Smooth muscle cell (in vitro differentiated cells): ENCODE measurements at regions not wholly inside any gene's neighbourhood (a gene's known extent, or its start where the extent isn't known, plus 50 kb on each side); places are given as distances from the start of the nearest gene placed in this dataset.

Experiments
- DNase-seq: peaks from one replicate; lab custom pipeline; 2025; ENCODE audit not compliant: unreplicated experiment; lab: John Stamatoyannopoulos, UW
- H2AFZ ChIP-seq: fragments of 200-600 bp; sonication (generic); 2 replicates; pipeline ENCODE4 v1.6.0; 2016; ENCODE audit warnings: antibody characterized with exemption, low read depth, mild to moderate bottlenecking
- H3F3A ChIP-seq: fragments of 200-600 bp; sonication (generic); 2 replicates; pipeline ENCODE4 v1.6.0; 2017; ENCODE audit warnings: antibody characterized with exemption, low read depth
- H3K27ac ChIP-seq: fragments of 200-600 bp; sonication (generic); 2 replicates; pipeline ENCODE4 v1.5.1; 2016; ENCODE audit warnings: low read depth, mild to moderate bottlenecking
- H3K27me3 ChIP-seq: fragments of 200-600 bp; sonication (generic); 2 replicates; pipeline ENCODE4 v1.6.1; 2016; ENCODE audit warnings: low read depth, mild to moderate bottlenecking
- H3K36me3 ChIP-seq: fragments of 200-600 bp; sonication (generic); 2 replicates; pipeline ENCODE4 v1.5.1; 2016; ENCODE audit warnings: low read depth
- H3K4me1 ChIP-seq: fragments of 200-600 bp; sonication (generic); 2 replicates; pipeline ENCODE4 v1.5.1; 2016; ENCODE audit warnings: low read depth
- H3K4me2 ChIP-seq: fragments of 200-600 bp; sonication (generic); 2 replicates; pipeline ENCODE4 v1.6.0; 2016; ENCODE audit warnings: mild to moderate bottlenecking
- H3K4me3 ChIP-seq: fragments of 200-600 bp; sonication (generic); 2 replicates; pipeline ENCODE4 v1.5.1; 2016; ENCODE audit warnings: mild to moderate bottlenecking
- H3K79me2 ChIP-seq: fragments of 200-600 bp; sonication (generic); 2 replicates; pipeline ENCODE4 v1.6.0; 2016; ENCODE audit warnings: low read depth, mild to moderate bottlenecking
- H3K9ac ChIP-seq: fragments of 200-600 bp; sonication (generic); 2 replicates; pipeline ENCODE4 v1.6.0; 2016; ENCODE audit warnings: low read depth
- H3K9me3 ChIP-seq: fragments of 200-600 bp; sonication (generic); replicated peaks from 2 replicates; pipeline ENCODE4 v1.5.1; 2016; ENCODE audit warnings: low read depth
- H4K20me1 ChIP-seq: fragments of 200-600 bp; sonication (generic); 2 replicates; pipeline ENCODE4 v1.6.0; 2016; ENCODE audit warnings: low read depth
- WGBS: methylation state at CpG from one replicate; pipeline ENCODE4 v1.1.7; 2016; ENCODE audit warnings: low lambda C conversion rate; 5-methylcytosine and 5-hydroxymethylcytosine counted together
- TF ChIP-seq, protein P1 (sequence below): fragments of 200-600 bp; sonication (generic); IDR thresholded peaks from 2 replicates; pipeline ENCODE4 v1.5.1; 2017; ENCODE audit warnings: borderline replicate concordance, mild to moderate bottlenecking, antibody characterized with exemption; ENCODE audit not compliant: insufficient read depth, poor library complexity, severe bottlenecking

GRCh38 chr1:38489844-38490270 lies 369.7 kb downstream of the RRAGC start:
- Histone ChIP-seq H4K20me1 (no peaks in the 10 kb centered on the region), H3K27me3 (peaks cover 22% of the 10 kb centered on the region), H3F3A (no peaks in the 10 kb centered on the region), H3K4me3 (no peak overlapping the region), H3K27ac (no peak overlapping the region), H2AFZ (no peak overlapping the region), H3K4me2 (no peak overlapping the region), H3K79me2 (no peaks in the 10 kb centered on the region), H3K9ac (no peak overlapping the region), H3K9me3 (no peaks in the 10 kb centered on the region), H3K4me1 (peaks cover 12% of the 10 kb centered on the region), H3K36me3 (no peaks in the 10 kb centered on the region)
- WGBS, result 36% methylated on average over 6 of the region's 6 CpGs
- DNase-seq, result no peak
- TF ChIP-seq, protein P1, sequence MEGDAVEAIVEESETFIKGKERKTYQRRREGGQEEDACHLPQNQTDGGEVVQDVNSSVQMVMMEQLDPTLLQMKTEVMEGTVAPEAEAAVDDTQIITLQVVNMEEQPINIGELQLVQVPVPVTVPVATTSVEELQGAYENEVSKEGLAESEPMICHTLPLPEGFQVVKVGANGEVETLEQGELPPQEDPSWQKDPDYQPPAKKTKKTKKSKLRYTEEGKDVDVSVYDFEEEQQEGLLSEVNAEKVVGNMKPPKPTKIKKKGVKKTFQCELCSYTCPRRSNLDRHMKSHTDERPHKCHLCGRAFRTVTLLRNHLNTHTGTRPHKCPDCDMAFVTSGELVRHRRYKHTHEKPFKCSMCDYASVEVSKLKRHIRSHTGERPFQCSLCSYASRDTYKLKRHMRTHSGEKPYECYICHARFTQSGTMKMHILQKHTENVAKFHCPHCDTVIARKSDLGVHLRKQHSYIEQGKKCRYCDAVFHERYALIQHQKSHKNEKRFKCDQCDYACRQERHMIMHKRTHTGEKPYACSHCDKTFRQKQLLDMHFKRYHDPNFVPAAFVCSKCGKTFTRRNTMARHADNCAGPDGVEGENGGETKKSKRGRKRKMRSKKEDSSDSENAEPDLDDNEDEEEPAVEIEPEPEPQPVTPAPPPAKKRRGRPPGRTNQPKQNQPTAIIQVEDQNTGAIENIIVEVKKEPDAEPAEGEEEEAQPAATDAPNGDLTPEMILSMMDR, result peak; percentile 44

- Histone ChIP-seq H3K27me3 (peaks cover 22% of the 10 kb centered on the region), H3K27ac (no peak overlapping the region), H3K79me2 (no peaks in the 10 kb centered on the region), H3K9me3 (no peaks in the 10 kb centered on the region), H3K4me3 (no peak overlapping the region), H3F3A (no peaks in the 10 kb centered on the region), H3K4me1 (peaks cover 21% of the 10 kb centered on the region), H2AFZ (no peak overlapping the region), H3K9ac (no peak overlapping the region), H4K20me1 (no peaks in the 10 kb centered on the region), H3K36me3 (no peaks in the 10 kb centered on the region), H3K4me2 (no peak overlapping the region)
- WGBS, result 92% methylated on average over 6 of the region's 6 CpGs
- DNase-seq, result no peak
- TF ChIP-seq, protein P1, result no peak
Observed at GRCh38 chr1:38488162-38488898, 371.2 kb downstream of the RRAGC start.

GRCh38 chr1:38487396-38487795 lies 372.2 kb downstream of the RRAGC start:
- WGBS, result 90% methylated on average over 16 of the region's 16 CpGs
- H3K79me2 ChIP-seq, result no peaks in the 10 kb centered on the region
- no peak for DNase-seq
- TF ChIP-seq, protein P1, result no peak
- no peak overlapping the region for H3K9ac ChIP-seq
- H3K4me2 ChIP-seq, result no peak overlapping the region
- H3K4me1 ChIP-seq, result peaks cover 23% of the 10 kb centered on the region
- H3K4me3 ChIP-seq, result no peak overlapping the region
- H2AFZ ChIP-seq, result no peak overlapping the region
- no peaks in the 10 kb centered on the region for H3F3A ChIP-seq
- H4K20me1 ChIP-seq, result no peaks in the 10 kb centered on the region
- H3K27me3 ChIP-seq, result peaks cover 24% of the 10 kb centered on the region
- H3K9me3 ChIP-seq, result no peaks in the 10 kb centered on the region
- no peak overlapping the region for H3K27ac ChIP-seq
- no peaks in the 10 kb centered on the region for H3K36me3 ChIP-seq

DNA sequence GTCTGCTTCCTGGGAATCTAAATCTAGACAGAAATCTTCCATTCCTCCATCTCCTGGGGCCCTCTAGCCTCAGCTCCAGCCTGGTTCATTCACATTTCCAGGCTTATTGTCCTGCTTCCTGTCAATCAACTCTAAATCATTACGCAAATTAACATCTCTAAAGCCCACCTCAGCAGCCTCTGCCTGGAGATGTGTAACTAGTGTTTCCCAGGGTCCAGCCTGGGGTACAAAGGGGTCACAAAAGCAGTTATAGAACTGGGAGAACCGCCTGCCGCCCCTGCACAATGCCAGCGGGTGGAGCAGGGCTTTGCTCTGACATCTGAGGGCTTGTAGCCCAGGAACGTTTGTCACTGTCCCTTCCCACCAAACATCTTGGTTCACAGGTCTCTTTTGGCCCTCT lies 373.5 kb downstream of the RRAGC start:
- no peaks in the 10 kb centered on the region for H4K20me1 ChIP-seq
- peaks cover 23% of the 10 kb centered on the region for H3K4me1 ChIP-seq
- WGBS, result 47% methylated on average over 5 of the region's 5 CpGs
- H3K4me3 ChIP-seq, result no peak overlapping the region
- TF ChIP-seq, protein P1, result no peak
- H3K36me3 ChIP-seq, result no peaks in the 10 kb centered on the region
- H2AFZ ChIP-seq, result no peak overlapping the region
- no peak overlapping the region for H3K4me2 ChIP-seq
- H3K9ac ChIP-seq, result no peak overlapping the region
- no peaks in the 10 kb centered on the region for H3K79me2 ChIP-seq
- no peaks in the 10 kb centered on the region for H3K9me3 ChIP-seq
- no peak for DNase-seq
- H3K27ac ChIP-seq, result no peak overlapping the region
- no peaks in the 10 kb centered on the region for H3F3A ChIP-seq
- peaks cover 35% of the 10 kb centered on the region for H3K27me3 ChIP-seq
